ENCODE measurements at regions not wholly inside any gene's neighbourhood (a gene's known extent, or its start where the extent isn't known, plus 50 kb on each side); places are given as distances from the start of the nearest gene placed in this dataset.

DNA sequence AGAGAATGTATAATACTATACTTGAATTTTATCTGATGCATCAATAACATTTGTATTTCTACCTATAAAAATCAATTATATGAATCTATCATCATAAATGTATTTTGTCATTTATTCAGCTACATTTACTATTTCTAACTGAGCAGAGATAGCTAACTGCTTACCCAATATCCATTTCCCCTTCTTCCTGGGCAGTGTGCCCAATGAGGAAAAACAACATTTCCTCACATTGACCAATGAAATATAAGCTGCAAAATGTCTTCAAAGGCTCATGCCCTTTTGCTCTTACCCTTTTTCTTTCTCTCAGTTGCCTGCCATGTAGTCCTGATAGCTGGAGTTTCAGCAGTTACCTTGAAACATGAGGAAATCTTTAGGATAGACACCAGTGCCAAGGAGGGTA is 385.8 kb upstream of the PCSK5 start:
- DNase-seq: peak; percentile 30
- Histone ChIP-seq H3K27ac (ENCODE audit: low read length) (no peak overlapping the region), H3K27me3 (ENCODE audit: control insufficient read depth, insufficient read depth, low read length) (no peaks in the 10 kb centered on the region), H3K4me1 (ENCODE audit: control insufficient read depth, insufficient read depth, low read length) (no peaks in the 10 kb centered on the region), H3K4me3 (ENCODE audit: low read length) (no peak overlapping the region), H3K36me3 (ENCODE audit: control insufficient read depth, insufficient read depth, low read length) (no peaks in the 10 kb centered on the region), H3K9me3 (replicated peaks; ENCODE audit: control insufficient read depth, low read depth, low read length) (peaks cover 3% of the 10 kb centered on the region)

DNA sequence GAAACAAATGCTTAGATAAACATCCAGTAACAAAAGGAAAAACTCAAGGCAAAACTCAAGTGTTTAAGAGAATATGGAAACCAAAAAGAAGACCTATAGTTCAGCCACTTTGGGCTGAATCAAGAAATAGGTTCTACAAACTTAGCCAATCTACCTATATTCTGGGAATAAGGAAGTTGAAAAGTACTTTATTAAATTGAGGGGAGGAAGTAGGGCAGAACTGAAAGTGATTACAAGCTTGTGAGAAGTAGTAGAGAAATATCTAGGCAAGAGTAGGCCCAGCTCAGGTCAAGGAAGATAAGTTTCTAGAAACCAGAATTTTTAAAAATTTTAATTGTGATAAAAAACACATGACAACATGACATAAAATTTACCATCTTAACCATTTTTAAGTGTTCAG is 384.8 kb upstream of the PCSK5 start:
- H3K4me1 ChIP-seq (ENCODE audit: control insufficient read depth, insufficient read depth, low read length): no peaks in the 10 kb centered on the region
- no peaks in the 10 kb centered on the region for H3K27me3 ChIP-seq (ENCODE audit: control insufficient read depth, insufficient read depth, low read length)
- H3K4me3 ChIP-seq (ENCODE audit: low read length): no peak overlapping the region
- peaks cover 3% of the 10 kb centered on the region for H3K9me3 ChIP-seq (replicated peaks; ENCODE audit: control insufficient read depth, low read depth, low read length)
- no peak overlapping the region for H3K27ac ChIP-seq (ENCODE audit: low read length)
- DNase-seq: no peak
- H3K36me3 ChIP-seq (ENCODE audit: control insufficient read depth, insufficient read depth, low read length): no peaks in the 10 kb centered on the region

DNA sequence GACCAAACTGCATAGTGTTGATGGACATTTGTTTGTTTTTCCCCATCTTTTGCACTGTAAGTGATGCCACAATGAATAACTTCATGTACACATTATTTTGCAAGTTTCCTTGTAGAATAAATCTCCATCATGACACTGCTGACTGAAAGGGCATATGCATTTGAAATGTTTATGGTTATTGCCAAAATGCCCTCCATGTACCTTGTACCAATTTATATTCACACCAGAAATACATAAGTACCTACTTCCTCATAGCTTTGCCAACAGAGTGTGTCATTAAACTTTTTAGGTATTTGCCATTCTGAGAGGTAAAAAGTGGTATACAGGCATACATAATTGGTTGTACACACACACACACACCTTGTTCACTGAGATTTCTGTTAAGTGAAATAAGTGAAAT is 361.0 kb upstream of the PCSK5 start:
- Histone ChIP-seq H3K36me3 (ENCODE audit: control insufficient read depth, insufficient read depth, low read length) (no peaks in the 10 kb centered on the region), H3K27me3 (ENCODE audit: control insufficient read depth, insufficient read depth, low read length) (no peaks in the 10 kb centered on the region), H3K27ac (ENCODE audit: low read length) (no peak overlapping the region), H3K9me3 (replicated peaks; ENCODE audit: control insufficient read depth, low read depth, low read length) (no peaks in the 10 kb centered on the region), H3K4me1 (ENCODE audit: control insufficient read depth, insufficient read depth, low read length) (no peaks in the 10 kb centered on the region), H3K4me3 (ENCODE audit: low read length) (no peak overlapping the region)
- DNase-seq: no peak

DNA sequence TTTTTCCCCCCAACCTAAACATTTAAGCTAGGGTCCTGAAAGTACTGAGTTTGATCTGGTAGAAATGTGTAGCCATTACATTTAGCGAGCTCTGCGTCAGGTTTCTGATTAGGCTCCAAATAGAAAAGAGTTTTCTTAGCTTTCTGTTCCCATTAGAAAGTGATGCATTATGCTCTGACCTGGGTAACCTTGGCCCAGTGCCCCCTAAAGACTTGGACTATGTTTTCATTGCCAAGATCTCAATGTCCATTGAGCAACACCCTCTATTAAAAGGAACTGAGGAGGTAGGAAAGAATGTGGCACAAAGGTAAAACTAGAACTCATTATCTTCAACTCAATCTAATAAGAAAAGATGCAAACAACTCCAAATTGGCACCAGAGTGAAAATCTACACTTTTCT is 358.9 kb upstream of the PCSK5 start:
- no peaks in the 10 kb centered on the region for H3K9me3 ChIP-seq (replicated peaks; ENCODE audit: control insufficient read depth, low read depth, low read length)
- H3K4me3 ChIP-seq (ENCODE audit: low read length): no peak overlapping the region
- H3K27ac ChIP-seq (ENCODE audit: low read length): no peak overlapping the region
- no peak for DNase-seq
- no peaks in the 10 kb centered on the region for H3K36me3 ChIP-seq (ENCODE audit: control insufficient read depth, insufficient read depth, low read length)
- WGBS (ENCODE audit: insufficient coverage): no CpG with 5 or more reads among the region's 2 CpGs
- no peaks in the 10 kb centered on the region for H3K4me1 ChIP-seq (ENCODE audit: control insufficient read depth, insufficient read depth, low read length)
- H3K27me3 ChIP-seq (ENCODE audit: control insufficient read depth, insufficient read depth, low read length): no peaks in the 10 kb centered on the region

DNA sequence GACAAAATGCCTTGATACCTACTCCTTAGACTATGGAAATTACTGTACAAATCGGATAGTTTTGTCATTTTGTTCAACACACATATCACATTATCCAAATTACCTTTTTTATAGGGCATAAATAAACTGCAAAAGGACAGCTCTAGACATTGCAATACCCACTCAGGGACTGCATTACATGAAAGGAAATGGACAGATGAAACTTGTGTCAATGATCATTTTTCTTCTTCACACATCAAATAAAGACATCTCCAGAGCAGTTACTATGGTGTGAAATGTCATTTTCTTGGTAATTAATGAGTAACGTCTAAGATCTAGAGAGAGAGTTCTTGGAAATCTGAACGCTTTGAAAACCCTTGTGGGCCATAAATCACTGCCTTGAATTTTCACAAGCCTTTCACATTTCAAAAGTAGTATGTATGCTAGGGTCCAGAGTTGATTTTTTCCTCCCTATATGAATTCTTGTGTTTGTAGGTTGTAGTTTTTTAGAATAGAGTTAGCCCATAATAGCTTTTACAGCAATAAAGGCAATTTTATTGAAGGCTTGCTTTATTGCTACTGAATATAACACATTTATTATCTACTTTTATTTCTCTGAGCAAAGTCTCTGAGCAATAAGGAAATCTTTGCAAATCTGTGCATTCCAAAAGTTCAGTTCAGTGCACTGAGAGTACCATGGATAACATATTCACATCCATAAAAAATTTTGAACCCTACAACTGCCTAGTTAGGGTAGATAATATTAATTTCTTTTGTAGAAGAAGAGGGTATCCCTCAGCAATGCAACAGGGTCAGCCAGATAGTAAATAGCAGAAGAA is 358.0 kb upstream of the PCSK5 start:
- no peaks in the 10 kb centered on the region for H3K4me1 ChIP-seq (ENCODE audit: control insufficient read depth, insufficient read depth, low read length)
- no peak overlapping the region for H3K27ac ChIP-seq (ENCODE audit: low read length)
- DNase-seq: no peak
- H3K9me3 ChIP-seq (replicated peaks; ENCODE audit: control insufficient read depth, low read depth, low read length): no peaks in the 10 kb centered on the region
- H3K36me3 ChIP-seq (ENCODE audit: control insufficient read depth, insufficient read depth, low read length): no peaks in the 10 kb centered on the region
- no peaks in the 10 kb centered on the region for H3K27me3 ChIP-seq (ENCODE audit: control insufficient read depth, insufficient read depth, low read length)
- no peak overlapping the region for H3K4me3 ChIP-seq (ENCODE audit: low read length)
- WGBS (ENCODE audit: insufficient coverage): no CpG with 5 or more reads among the region's 3 CpGs

DNA sequence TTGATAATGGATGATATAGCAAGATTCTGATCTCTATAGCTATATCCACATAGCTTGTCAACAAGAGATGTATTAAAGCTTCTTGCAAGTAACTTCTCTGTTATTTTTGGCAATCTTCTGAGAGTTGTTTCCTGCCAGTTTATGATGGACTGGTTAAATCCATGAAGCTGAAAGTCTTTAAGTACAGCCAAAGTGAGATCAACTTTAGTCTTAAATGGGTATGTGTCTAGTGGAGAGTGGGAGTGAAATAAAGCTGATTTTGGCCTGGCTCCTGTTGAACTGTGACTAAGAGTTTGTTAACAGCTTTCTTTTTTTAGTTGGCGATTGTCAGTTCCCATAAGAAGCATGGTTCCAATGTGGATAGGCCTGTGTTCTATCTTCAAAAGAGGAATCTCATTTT is 350.9 kb upstream of the PCSK5 start:
- H3K36me3 ChIP-seq (ENCODE audit: control insufficient read depth, insufficient read depth, low read length): no peaks in the 10 kb centered on the region
- H3K27ac ChIP-seq (ENCODE audit: low read length): no peak overlapping the region
- H3K4me1 ChIP-seq (ENCODE audit: control insufficient read depth, insufficient read depth, low read length): no peaks in the 10 kb centered on the region
- no peaks in the 10 kb centered on the region for H3K27me3 ChIP-seq (ENCODE audit: control insufficient read depth, insufficient read depth, low read length)
- no CpG with 5 or more reads among the region's 1 CpG for WGBS (ENCODE audit: insufficient coverage)
- no peaks in the 10 kb centered on the region for H3K9me3 ChIP-seq (replicated peaks; ENCODE audit: control insufficient read depth, low read depth, low read length)
- DNase-seq: peak; percentile 66
- H3K4me3 ChIP-seq (ENCODE audit: low read length): no peak overlapping the region

DNA sequence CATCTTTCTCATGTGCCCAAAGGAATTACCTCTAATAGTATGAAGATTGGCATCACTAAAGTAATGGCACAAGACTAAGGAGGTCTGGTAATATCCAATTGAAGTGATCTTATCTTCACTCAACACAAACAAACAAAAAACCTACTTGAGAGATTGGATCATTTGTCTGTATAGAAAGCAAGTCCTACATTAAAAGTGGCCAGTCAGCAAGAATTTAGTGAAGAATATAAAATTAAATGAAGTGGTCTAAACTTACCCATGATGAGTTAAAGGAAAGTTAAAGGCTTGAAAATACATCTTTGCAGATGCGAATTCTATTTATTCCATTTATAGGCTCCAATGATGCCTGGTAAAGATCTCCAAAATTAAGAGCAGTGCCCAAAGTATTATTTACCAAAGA is 350.3 kb upstream of the PCSK5 start:
- WGBS (ENCODE audit: insufficient coverage): no CpG with 5 or more reads among the region's 1 CpG
- Histone ChIP-seq H3K4me3 (ENCODE audit: low read length) (no peak overlapping the region), H3K27me3 (ENCODE audit: control insufficient read depth, insufficient read depth, low read length) (no peaks in the 10 kb centered on the region), H3K27ac (ENCODE audit: low read length) (no peak overlapping the region), H3K9me3 (replicated peaks; ENCODE audit: control insufficient read depth, low read depth, low read length) (no peaks in the 10 kb centered on the region), H3K36me3 (ENCODE audit: control insufficient read depth, insufficient read depth, low read length) (no peaks in the 10 kb centered on the region), H3K4me1 (ENCODE audit: control insufficient read depth, insufficient read depth, low read length) (no peaks in the 10 kb centered on the region)
- no peak for DNase-seq

DNA sequence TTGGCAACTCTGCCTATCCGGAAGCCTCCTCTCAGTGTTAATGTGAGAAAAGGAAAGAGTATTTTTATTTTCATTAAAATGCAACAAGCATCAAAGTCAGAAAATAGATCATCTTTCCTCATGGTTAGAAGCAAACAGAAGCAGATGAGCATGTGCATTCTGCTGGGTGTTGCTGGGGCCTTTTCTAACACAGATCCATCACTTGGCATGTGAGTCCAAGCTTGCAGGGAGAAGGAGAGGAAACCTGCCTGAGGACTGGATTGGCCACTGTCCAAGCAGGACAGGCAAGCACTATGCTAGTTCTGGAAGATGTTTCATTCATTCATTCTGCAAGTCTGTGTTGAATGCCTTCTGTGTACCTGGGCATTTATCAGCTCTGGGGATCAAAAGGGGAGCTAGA is 348.7 kb upstream of the PCSK5 start:
- no peaks in the 10 kb centered on the region for H3K9me3 ChIP-seq (replicated peaks; ENCODE audit: control insufficient read depth, low read depth, low read length)
- no peak for DNase-seq
- no CpG with 5 or more reads among the region's 1 CpG for WGBS (ENCODE audit: insufficient coverage)

DNA sequence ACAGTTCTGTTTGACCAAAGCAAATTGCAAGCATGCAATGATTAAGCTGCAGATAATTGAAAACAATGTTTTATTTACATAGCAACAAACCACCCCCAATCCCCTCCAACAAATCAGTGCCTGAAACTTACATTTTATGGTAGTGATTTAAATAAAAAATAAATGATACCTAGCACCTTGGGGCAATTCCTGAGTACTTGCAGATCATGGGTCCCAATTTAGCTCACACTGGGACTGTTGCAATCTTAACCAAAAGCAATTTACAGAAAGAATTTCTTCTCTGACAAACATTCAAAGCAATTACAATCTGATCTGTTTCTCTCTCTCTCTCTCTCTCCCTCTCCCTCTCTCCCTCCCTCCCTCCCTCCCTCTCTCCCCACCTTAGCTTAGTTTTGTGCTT is 345.7 kb upstream of the PCSK5 start:
- no peaks in the 10 kb centered on the region for H3K4me1 ChIP-seq (ENCODE audit: control insufficient read depth, insufficient read depth, low read length)
- H3K36me3 ChIP-seq (ENCODE audit: control insufficient read depth, insufficient read depth, low read length): no peaks in the 10 kb centered on the region
- DNase-seq: no peak
- no peaks in the 10 kb centered on the region for H3K9me3 ChIP-seq (replicated peaks; ENCODE audit: control insufficient read depth, low read depth, low read length)
- no peaks in the 10 kb centered on the region for H3K27me3 ChIP-seq (ENCODE audit: control insufficient read depth, insufficient read depth, low read length)
- no peak overlapping the region for H3K4me3 ChIP-seq (ENCODE audit: low read length)
- no peak overlapping the region for H3K27ac ChIP-seq (ENCODE audit: low read length)

More for the DNA sequence above, 348.7 kb upstream of the PCSK5 start:
- Histone ChIP-seq H3K36me3 (ENCODE audit: control insufficient read depth, insufficient read depth, low read length) (no peaks in the 10 kb centered on the region), H3K4me1 (ENCODE audit: control insufficient read depth, insufficient read depth, low read length) (no peaks in the 10 kb centered on the region), H3K27ac (ENCODE audit: low read length) (no peak overlapping the region), H3K27me3 (ENCODE audit: control insufficient read depth, insufficient read depth, low read length) (no peaks in the 10 kb centered on the region), H3K4me3 (ENCODE audit: low read length) (no peak overlapping the region)

DNA sequence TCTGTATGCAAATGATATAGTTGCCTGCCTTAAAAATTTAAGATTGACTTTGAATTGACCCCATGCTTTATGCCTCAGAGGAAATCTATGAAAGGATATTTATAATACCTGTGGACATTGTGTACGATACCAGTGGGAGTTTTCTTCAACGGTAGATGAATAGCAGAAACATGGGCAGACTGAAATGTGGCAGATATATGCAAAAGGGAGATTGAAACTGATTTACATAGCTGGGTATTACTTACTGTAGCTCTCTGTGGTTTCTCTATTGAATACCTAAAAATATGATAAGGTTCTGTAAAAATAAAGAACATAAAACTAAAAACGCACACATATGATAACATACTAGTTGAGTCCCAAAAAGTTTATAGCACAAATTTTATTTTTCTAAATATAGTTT is 345.2 kb upstream of the PCSK5 start:
- Histone ChIP-seq H3K36me3 (ENCODE audit: control insufficient read depth, insufficient read depth, low read length) (no peaks in the 10 kb centered on the region), H3K27ac (ENCODE audit: low read length) (no peak overlapping the region), H3K27me3 (ENCODE audit: control insufficient read depth, insufficient read depth, low read length) (no peaks in the 10 kb centered on the region), H3K4me3 (ENCODE audit: low read length) (no peak overlapping the region), H3K9me3 (replicated peaks; ENCODE audit: control insufficient read depth, low read depth, low read length) (no peaks in the 10 kb centered on the region), H3K4me1 (ENCODE audit: control insufficient read depth, insufficient read depth, low read length) (no peaks in the 10 kb centered on the region)
- 59% methylated on average over 2 of the region's 3 CpGs for WGBS (ENCODE audit: insufficient coverage)
- no peak for DNase-seq

DNA sequence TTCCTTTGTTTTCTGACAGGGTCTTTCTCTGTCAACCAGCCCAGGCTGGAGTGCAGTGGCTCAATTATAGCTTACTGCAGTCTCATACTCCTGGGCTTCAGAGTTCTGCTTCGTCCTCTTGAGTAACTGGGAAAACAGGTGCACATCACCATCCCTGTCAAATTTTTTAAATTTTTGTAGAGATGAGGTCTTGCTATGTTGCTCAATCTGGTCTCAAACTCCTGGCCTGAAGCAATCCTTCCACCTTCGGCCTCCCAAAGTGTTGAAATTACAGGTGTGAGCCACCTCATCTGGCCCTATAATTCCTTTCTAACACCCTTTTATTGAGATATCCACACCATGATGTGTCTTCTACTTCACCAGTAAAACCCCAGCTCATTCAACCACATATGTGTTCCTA is 341.6 kb upstream of the PCSK5 start:
- WGBS (ENCODE audit: insufficient coverage): no CpG with 5 or more reads among the region's 2 CpGs
- DNase-seq: no peak
- no peak overlapping the region for H3K4me3 ChIP-seq (ENCODE audit: low read length)

More for the DNA sequence above, 341.6 kb upstream of the PCSK5 start:
- H3K27ac ChIP-seq (ENCODE audit: low read length): no peak overlapping the region
- no peaks in the 10 kb centered on the region for H3K27me3 ChIP-seq (ENCODE audit: control insufficient read depth, insufficient read depth, low read length)
- no peaks in the 10 kb centered on the region for H3K4me1 ChIP-seq (ENCODE audit: control insufficient read depth, insufficient read depth, low read length)
- no peaks in the 10 kb centered on the region for H3K9me3 ChIP-seq (replicated peaks; ENCODE audit: control insufficient read depth, low read depth, low read length)
- H3K36me3 ChIP-seq (ENCODE audit: control insufficient read depth, insufficient read depth, low read length): no peaks in the 10 kb centered on the region
